Left ventricle myocardium inferior (tissue), 1 donor: ENCODE measurements at regions not wholly inside any gene's neighbourhood (a gene's known extent, or its start where the extent isn't known, plus 50 kb on each side); places are given as distances from the start of the nearest gene placed in this dataset.

Experiments used
- DNase-seq: peaks from one replicate; pipeline ENCODE4 v3.0.0-alpha.2; 2020
- H3K27ac ChIP-seq: fragments of 200-600 bp; replicated peaks from 2 replicates; pipeline ENCODE4 v1.8.0; 2021
- H3K27me3 ChIP-seq: fragments of 200-600 bp; 2 replicates; pipeline ENCODE4 v1.8.0; 2021; ENCODE audit warnings: low read depth
- H3K36me3 ChIP-seq: fragments of 200-600 bp; 2 replicates; pipeline ENCODE4 v1.8.0; 2021
- H3K4me1 ChIP-seq: fragments of 200-600 bp; 2 replicates; pipeline ENCODE4 v1.8.0; 2021
- H3K4me3 ChIP-seq: fragments of 200-600 bp; 2 replicates; pipeline ENCODE4 v1.8.0; 2021; ENCODE audit warnings: mild to moderate bottlenecking, moderate library complexity
- H3K9me3 ChIP-seq: fragments of 200-600 bp; replicated peaks from 2 replicates; pipeline ENCODE4 v1.8.0; 2021
- CTCF ChIP-seq: fragments of 200-600 bp; IDR thresholded peaks from 2 replicates; pipeline ENCODE4 v1.8.0; 2021; ENCODE audit warnings: antibody characterized with exemption, mild to moderate bottlenecking, borderline replicate concordance
- intact Hi-C: fragments of 100-400 bp; cut with micrococcal nuclease; formaldehyde crosslinking; loops from one replicate; pipeline ENCODE4 v1.11.0; 2022
- donor health status: DM: no; HTN: yes; CAD: no; lungs with severe emphysema.

- Histone ChIP-seq H3K4me3 (no peak overlapping the region), H3K27me3 (no peaks in the 10 kb centered on the region), H3K9me3 (peaks cover 11% of the 10 kb centered on the region), H3K36me3 (no peaks in the 10 kb centered on the region), H3K27ac (no peak overlapping the region), H3K4me1 (peaks cover 12% of the 10 kb centered on the region)
- intact Hi-C loops: loop anchor here (10.0 kb wide), 1 partner anchor 592 kb away; no protein-coding TSS in a partner anchor
- no peak for DNase-seq
- no peak for TF ChIP-seq CTCF
These were observed 291.9 kb downstream of the NDFIP2 start for GRCh38 chr13:79772811-79773210.

- Histone ChIP-seq H3K27me3 (no peaks in the 10 kb centered on the region), H3K27ac (no peak overlapping the region), H3K36me3 (no peaks in the 10 kb centered on the region), H3K4me1 (peaks cover 12% of the 10 kb centered on the region), H3K4me3 (no peak overlapping the region), H3K9me3 (peaks cover 11% of the 10 kb centered on the region)
- intact Hi-C loops: loop anchor here (10.0 kb wide), 1 partner anchor 593 kb away; no protein-coding TSS in a partner anchor
- no peak for DNase-seq
- TF ChIP-seq CTCF: no peak
These were observed 290.5 kb downstream of the NDFIP2 start for GRCh38 chr13:79771493-79771892.

GRCh38 chr13:79770056-79770455 is 289.1 kb downstream of the NDFIP2 start:
- Histone ChIP-seq H3K36me3 (no peaks in the 10 kb centered on the region), H3K4me3 (no peak overlapping the region), H3K4me1 (no peaks in the 10 kb centered on the region), H3K27ac (no peak overlapping the region), H3K27me3 (no peaks in the 10 kb centered on the region), H3K9me3 (peaks cover 11% of the 10 kb centered on the region)
- intact Hi-C loops: loop anchor here (10.0 kb wide), 1 partner anchor 595 kb away; no protein-coding TSS in a partner anchor
- TF ChIP-seq CTCF: no peak
- DNase-seq: no peak

GRCh38 chr13:79767126-79767525 is 286.2 kb downstream of the NDFIP2 start:
- H3K36me3 ChIP-seq: no peaks in the 10 kb centered on the region
- intact Hi-C loops: no loop called here
- H3K27ac ChIP-seq: no peak overlapping the region
- no peak overlapping the region for H3K4me3 ChIP-seq
- no peaks in the 10 kb centered on the region for H3K27me3 ChIP-seq
- DNase-seq: no peak
- TF ChIP-seq CTCF: no peak
- H3K4me1 ChIP-seq: no peaks in the 10 kb centered on the region
- peaks cover 10% of the 10 kb centered on the region for H3K9me3 ChIP-seq

- TF ChIP-seq CTCF: no peak
- Histone ChIP-seq H3K27ac (no peak overlapping the region), H3K4me1 (no peaks in the 10 kb centered on the region), H3K9me3 (peaks cover under 1% of the 10 kb centered on the region), H3K36me3 (no peaks in the 10 kb centered on the region), H3K27me3 (no peaks in the 10 kb centered on the region), H3K4me3 (no peak overlapping the region)
- intact Hi-C loops: no loop called here
- no peak for DNase-seq
These were observed 284.4 kb downstream of the NDFIP2 start for GRCh38 chr13:79765331-79765730.
